ENCODE measurements at regions not wholly inside any gene's neighbourhood (a gene's known extent, or its start where the extent isn't known, plus 50 kb on each side); places are given as distances from the start of the nearest gene placed in this dataset.

DNA sequence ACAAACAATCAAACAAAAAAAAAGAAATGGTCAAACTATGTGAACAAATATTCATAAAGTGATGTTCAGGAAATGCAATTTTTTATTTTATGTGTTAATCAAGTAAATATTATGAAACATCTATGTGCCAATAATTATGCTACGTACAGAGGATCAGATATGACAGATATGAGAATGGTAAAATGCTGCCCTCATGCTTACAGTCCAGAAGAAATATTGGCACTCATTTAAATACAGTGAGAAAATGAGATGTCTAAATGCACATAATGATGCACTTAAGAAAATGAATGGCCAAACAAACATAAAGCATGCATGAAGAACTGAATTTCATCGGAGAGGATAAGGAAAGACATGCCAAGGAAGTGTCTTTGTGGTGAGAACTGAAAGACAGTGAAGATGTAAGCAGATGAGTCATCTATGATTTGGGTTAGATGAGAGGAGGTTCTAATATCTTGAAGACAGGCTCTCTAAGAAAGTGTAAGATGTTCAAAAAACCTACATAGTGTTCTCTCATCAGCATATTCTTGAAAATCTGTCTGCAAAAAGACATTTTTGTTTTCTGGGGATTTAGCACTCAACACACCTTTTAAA is 1231.1 kb upstream of the ACO1 start:
- TF ChIP-seq, protein P1, sequence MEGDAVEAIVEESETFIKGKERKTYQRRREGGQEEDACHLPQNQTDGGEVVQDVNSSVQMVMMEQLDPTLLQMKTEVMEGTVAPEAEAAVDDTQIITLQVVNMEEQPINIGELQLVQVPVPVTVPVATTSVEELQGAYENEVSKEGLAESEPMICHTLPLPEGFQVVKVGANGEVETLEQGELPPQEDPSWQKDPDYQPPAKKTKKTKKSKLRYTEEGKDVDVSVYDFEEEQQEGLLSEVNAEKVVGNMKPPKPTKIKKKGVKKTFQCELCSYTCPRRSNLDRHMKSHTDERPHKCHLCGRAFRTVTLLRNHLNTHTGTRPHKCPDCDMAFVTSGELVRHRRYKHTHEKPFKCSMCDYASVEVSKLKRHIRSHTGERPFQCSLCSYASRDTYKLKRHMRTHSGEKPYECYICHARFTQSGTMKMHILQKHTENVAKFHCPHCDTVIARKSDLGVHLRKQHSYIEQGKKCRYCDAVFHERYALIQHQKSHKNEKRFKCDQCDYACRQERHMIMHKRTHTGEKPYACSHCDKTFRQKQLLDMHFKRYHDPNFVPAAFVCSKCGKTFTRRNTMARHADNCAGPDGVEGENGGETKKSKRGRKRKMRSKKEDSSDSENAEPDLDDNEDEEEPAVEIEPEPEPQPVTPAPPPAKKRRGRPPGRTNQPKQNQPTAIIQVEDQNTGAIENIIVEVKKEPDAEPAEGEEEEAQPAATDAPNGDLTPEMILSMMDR (IDR thresholded peaks at IDR 0.05) = no peak
- no peak for TF ChIP-seq POLR2A (IDR thresholded peaks at IDR 0.05)

Measured in testis (tissue), 2 donors.